Kidney (tissue), 13 donors: ENCODE measurements at regions not wholly inside any gene's neighbourhood (a gene's known extent, or its start where the extent isn't known, plus 50 kb on each side); places are given as distances from the start of the nearest gene placed in this dataset.
A peak's percentile ranks its signal among the peaks of the same experiment; 100 is the strongest.

Experiments used
- DNase-seq, 5 donors: peaks; one replicate each; pipeline ENCODE4 v3.0.0-alpha.2; 2013 to 2020
- FAIRE-seq: peaks from 2 replicates; lab custom pipeline; 2012; peaks lifted over from hg19 to GRCh38; lab: Jason Lieb, UNC
- H3K27ac ChIP-seq, 2 donors: one replicate each; pipeline ENCODE4 v1.7.0; 2013; ENCODE audit warnings: low read depth in 2 of 2, low read length in 2 of 2, inconsistent platforms in 1 of 2
- H3K27me3 ChIP-seq: one replicate; pipeline ENCODE4 v1.7.1; 2013; ENCODE audit warnings: low read length, inconsistent platforms; ENCODE audit not compliant: control insufficient read depth, insufficient read depth
- H3K36me3 ChIP-seq, 3 donors: one replicate each; pipeline versions ENCODE4 v1.7.0 to v1.7.1; 2013; ENCODE audit warnings: low read length in 3 of 3, control low read depth in 1 of 3, inconsistent platforms in 1 of 3; ENCODE audit not compliant: insufficient read depth in 3 of 3, control insufficient read depth in 2 of 3
- H3K4me1 ChIP-seq, 3 donors: one replicate each; pipeline versions ENCODE4 v1.7.0 to v1.7.1; 2013; ENCODE audit warnings: low read length in 3 of 3, inconsistent platforms in 1 of 3, low read depth in 1 of 3; ENCODE audit not compliant: control insufficient read depth in 2 of 3, insufficient read depth in 2 of 3
- H3K4me3 ChIP-seq, 3 donors: one replicate each; pipeline versions ENCODE4 v1.7.0 to v1.8.1; 2013; ENCODE audit warnings: low read length in 3 of 3, control low read depth in 1 of 3, inconsistent platforms in 1 of 3
- H3K9ac ChIP-seq, 3 donors: one replicate each; pipeline versions ENCODE4 v1.7.0 to v1.7.1; 2013; ENCODE audit warnings: low read length in 3 of 3, control low read depth in 1 of 3, inconsistent platforms in 1 of 3
- H3K9me3 ChIP-seq, 3 donors: one replicate each; pipeline versions ENCODE4 v1.7.0 to v1.7.1; 2013; ENCODE audit warnings: low read length in 3 of 3, control low read depth in 1 of 3, inconsistent platforms in 1 of 3; ENCODE audit not compliant: control insufficient read depth in 2 of 3, insufficient read depth in 1 of 3
- CTCF ChIP-seq: IDR thresholded peaks from 3 replicates; pipeline ENCODE4 v1.5.1; 2012; ENCODE audit warnings: mild to moderate bottlenecking, moderate library complexity, borderline replicate concordance; ENCODE audit not compliant: insufficient read depth; ENCODE audit errors: extremely low read depth
- intact Hi-C: fragments of 100-400 bp; cut with DNase I; formaldehyde crosslinking; loops from one replicate; pipeline ENCODE4 v1.11.1; 2022
- donor health status: control.
- donor health status: control.
- donor health status: control.
- donor health status: control.
- donor health status: control.
- donor health status: DM: yes; HTN: yes; CAD: no.
- donor health status: Normal renal cell carcinoma (clear cell type).

GRCh38 chr2:3110994-3111666 is 266.5 kb downstream of the EIPR1 start:
- Histone ChIP-seq H3K27ac (no peak overlapping the region), H3K9me3 (peaks cover 0 to 7% (median 0%) of the 10 kb centered on the region in 3 donors), H3K27me3 (no peaks in the 10 kb centered on the region), H3K4me1 (no peaks in the 10 kb centered on the region), H3K36me3 (peaks cover 0 to 6% (median 0%) of the 10 kb centered on the region in 3 donors), H3K9ac (no peak overlapping the region), H3K4me3 (no peak overlapping the region)
- intact Hi-C loops: no loop called here
- no peak for DNase-seq
- no peak for TF ChIP-seq CTCF
- no peak for FAIRE-seq

- no peak for FAIRE-seq
- H3K27ac ChIP-seq: no peak overlapping the region
- H3K4me3 ChIP-seq: peak overlapping the region in 1 of 3 donors; percentile 22
- H3K9ac ChIP-seq: no peak overlapping the region
- intact Hi-C loops: no loop called here
- peaks cover 0 to 6% (median 0%) of the 10 kb centered on the region in 3 donors for H3K36me3 ChIP-seq
- TF ChIP-seq CTCF: no peak
- peaks cover 0 to 7% (median 0%) of the 10 kb centered on the region in 3 donors for H3K9me3 ChIP-seq
- DNase-seq: no peak
- no peaks in the 10 kb centered on the region for H3K27me3 ChIP-seq
- H3K4me1 ChIP-seq: no peaks in the 10 kb centered on the region
These were observed 267.1 kb downstream of the EIPR1 start for GRCh38 chr2:3110555-3110954.

GRCh38 chr2:3108710-3109702 is 268.6 kb downstream of the EIPR1 start:
- DNase-seq: peak in 2 of 5 donors; percentile 20 to 54
- FAIRE-seq: no peak
- intact Hi-C loops: no loop called here

More at GRCh38 chr2:3108710-3109702, 268.6 kb downstream of the EIPR1 start:
- Histone ChIP-seq H3K27me3 (no peaks in the 10 kb centered on the region), H3K4me1 (no peaks in the 10 kb centered on the region), H3K36me3 (peaks cover 0 to 6% (median 0%) of the 10 kb centered on the region in 3 donors), H3K9ac (no peak overlapping the region), H3K27ac (no peak overlapping the region), H3K9me3 (peaks cover 0 to 7% (median 0%) of the 10 kb centered on the region in 3 donors), H3K4me3 (no peak overlapping the region)
- TF ChIP-seq CTCF: no peak
